H9 (cell line): ENCODE measurements at regions not wholly inside any gene's neighbourhood (a gene's known extent, or its start where the extent isn't known, plus 50 kb on each side); places are given as distances from the start of the nearest gene placed in this dataset.

Experiments used
- DNase-seq: peaks from one replicate; pipeline ENCODE4 v3.0.0-alpha.2; 2017
- H2AFZ ChIP-seq: one replicate; pipeline ENCODE4 v1.6.1; 2013; ENCODE audit warnings: mild to moderate bottlenecking, low read length, control low read depth, moderate library complexity
- H2AK5ac ChIP-seq: 2 replicates; pipeline ENCODE4 v1.6.1; 2013; ENCODE audit warnings: low read length, control low read depth, mixed read lengths; ENCODE audit not compliant: insufficient read length
- H2BK120ac ChIP-seq: one replicate; pipeline ENCODE4 v1.6.1; 2013; ENCODE audit warnings: low read depth, mild to moderate bottlenecking, low read length, control low read depth, inconsistent platforms; ENCODE audit not compliant: poor library complexity, severe bottlenecking
- H2BK12ac ChIP-seq: 2 replicates; pipeline ENCODE4 v1.6.1; 2013; ENCODE audit warnings: low read length, control low read depth, mixed read lengths, low read depth; ENCODE audit not compliant: insufficient read length
- H2BK15ac ChIP-seq: 2 replicates; pipeline ENCODE4 v1.6.1; 2013; ENCODE audit warnings: low read depth, low read length, control low read depth
- H2BK20ac ChIP-seq: one replicate; pipeline ENCODE4 v1.6.1; 2013; ENCODE audit warnings: low read depth, mild to moderate bottlenecking, low read length, control low read depth, inconsistent platforms; ENCODE audit not compliant: poor library complexity, severe bottlenecking
- H2BK5ac ChIP-seq: 2 replicates; pipeline ENCODE4 v1.6.1; 2013; ENCODE audit warnings: low read length, control low read depth, mixed read lengths; ENCODE audit not compliant: insufficient read length
- H3K14ac ChIP-seq: 2 replicates; pipeline ENCODE4 v1.6.1; 2013; ENCODE audit warnings: low read length, control low read depth; ENCODE audit not compliant: insufficient read depth
- H3K18ac ChIP-seq: 2 replicates; pipeline ENCODE4 v1.6.1; 2013; ENCODE audit warnings: low read depth, mild to moderate bottlenecking, mixed read lengths, low read length, control low read depth; ENCODE audit not compliant: insufficient read length
- H3K23ac ChIP-seq: 2 replicates; pipeline ENCODE4 v1.6.1; 2013; ENCODE audit warnings: low read length, control low read depth, mixed read lengths, low read depth; ENCODE audit not compliant: insufficient read length
- H3K23me2 ChIP-seq: 2 replicates; pipeline ENCODE4 v1.6.1; 2013; ENCODE audit warnings: low read depth, mild to moderate bottlenecking, mixed read lengths, low read length, control low read depth; ENCODE audit not compliant: insufficient read length, poor library complexity, severe bottlenecking
- H3K27ac ChIP-seq: 2 replicates; pipeline ENCODE4 v1.5.1; 2013; ENCODE audit warnings: low read length, control low read depth, mixed read lengths, low read depth; ENCODE audit not compliant: insufficient read length
- H3K27me3 ChIP-seq: 2 replicates; pipeline ENCODE4 v1.6.1; 2013; ENCODE audit warnings: low read length, control low read depth, inconsistent platforms; ENCODE audit not compliant: insufficient read depth
- H3K4ac ChIP-seq: 2 replicates; pipeline ENCODE4 v1.6.1; 2013; ENCODE audit warnings: low read depth, mild to moderate bottlenecking, control low read depth, inconsistent platforms, low read length, moderate library complexity
- H3K4me1 ChIP-seq: 2 replicates; pipeline ENCODE4 v1.6.1; 2013; ENCODE audit warnings: low read length, control low read depth, inconsistent platforms; ENCODE audit not compliant: insufficient read depth
- H3K4me2 ChIP-seq: 2 replicates; pipeline ENCODE4 v1.6.1; 2013; ENCODE audit warnings: low read length, control low read depth, mixed read lengths; ENCODE audit not compliant: insufficient read length, insufficient read depth
- H3K56ac ChIP-seq: 2 replicates; pipeline ENCODE4 v1.6.1; 2013; ENCODE audit warnings: low read depth, mild to moderate bottlenecking, mixed read lengths, low read length, control low read depth; ENCODE audit not compliant: insufficient read length
- H3K79me1 ChIP-seq: 2 replicates; pipeline ENCODE4 v1.6.1; 2013; ENCODE audit warnings: low read depth, mild to moderate bottlenecking, moderate library complexity, low read length, control low read depth, inconsistent platforms; ENCODE audit not compliant: insufficient read depth, poor library complexity, severe bottlenecking
- H3K79me2 ChIP-seq: 2 replicates; pipeline ENCODE4 v1.6.1; 2013; ENCODE audit warnings: low read length, control low read depth, inconsistent platforms; ENCODE audit not compliant: insufficient read depth
- H3K9ac ChIP-seq: 2 replicates; pipeline ENCODE4 v1.6.1; 2013; ENCODE audit warnings: low read length, control low read depth, mixed read lengths; ENCODE audit not compliant: insufficient read length; ENCODE audit errors: extremely low read depth
- H3K9me3 ChIP-seq: one replicate; pipeline ENCODE4 v1.6.1; 2013; ENCODE audit warnings: low read depth, low read length, inconsistent platforms; ENCODE audit not compliant: control insufficient read depth
- H3T11ph ChIP-seq: one replicate; pipeline ENCODE4 v1.6.1; 2013; ENCODE audit warnings: mild to moderate bottlenecking, low read length, control low read depth, inconsistent platforms
- H4K20me1 ChIP-seq: one replicate; pipeline ENCODE4 v1.6.1; 2013; ENCODE audit not compliant: control insufficient read depth, insufficient read length, insufficient read depth
- H4K5ac ChIP-seq: 2 replicates; pipeline ENCODE4 v1.6.1; 2013; ENCODE audit warnings: low read depth, mild to moderate bottlenecking, mixed read lengths, low read length, control low read depth; ENCODE audit not compliant: insufficient read length
- H4K8ac ChIP-seq: replicated peaks from 2 replicates; pipeline ENCODE4 v1.6.1; 2013; ENCODE audit warnings: low read length, control low read depth, mixed read lengths, low read depth; ENCODE audit not compliant: insufficient read length
- H4K91ac ChIP-seq: 2 replicates; pipeline ENCODE4 v1.6.1; 2013; ENCODE audit warnings: low read depth, mild to moderate bottlenecking, moderate library complexity, mixed read lengths, low read length, control low read depth; ENCODE audit not compliant: insufficient read length
- H3K27ac Mint-ChIP-seq, 3 experiments: 2 replicates in 2 of 3; 3 replicates in 1 of 3; pipeline ENCODE4 v1.8.0; 2020 to 2021; ENCODE audit warnings: mixed read lengths in 3 of 3, mild to moderate bottlenecking in 1 of 3, moderate library complexity in 1 of 3
- H3K27me3 Mint-ChIP-seq: 2 replicates; pipeline ENCODE4 v1.8.0; 2021; ENCODE audit warnings: low read depth, mild to moderate bottlenecking, moderate library complexity, mixed read lengths
- H3K36me3 Mint-ChIP-seq, 3 experiments: 2 replicates in 2 of 3; 3 replicates in 1 of 3; pipeline ENCODE4 v1.8.0; 2020 to 2021; ENCODE audit warnings: low read depth in 3 of 3, mixed read lengths in 3 of 3; ENCODE audit not compliant: insufficient read depth in 1 of 3
- H3K4me1 Mint-ChIP-seq, 2 experiments: 2 replicates each; pipeline ENCODE4 v1.8.0; 2020; ENCODE audit warnings: mixed read lengths in 2 of 2
- H3K4me3 Mint-ChIP-seq, 2 experiments: 2 replicates in 1 of 2; 3 replicates in 1 of 2; pipeline ENCODE4 v1.8.0; 2020 to 2021; ENCODE audit warnings: mild to moderate bottlenecking in 2 of 2, mixed read lengths in 2 of 2, moderate library complexity in 1 of 2
- H3K9me3 Mint-ChIP-seq, 2 experiments: 2 replicates in 1 of 2; 3 replicates in 1 of 2; pipeline ENCODE4 v1.8.0; 2020; ENCODE audit warnings: mild to moderate bottlenecking in 2 of 2, mixed read lengths in 2 of 2, moderate library complexity in 1 of 2
- WGBS: extraction: QIAGEN DNeasy Blood & Tissue Kit; methylation state at CpG from one replicate; pipeline ENCODE4 v1.1.7; 2013; ENCODE audit warnings: missing lambda C conversion rate, low lambda C conversion rate, mixed read lengths; ENCODE audit not compliant: insufficient read length; ENCODE audit errors: extremely low coverage; 5-methylcytosine and 5-hydroxymethylcytosine counted together
- TF ChIP-seq, protein P1 (sequence below): fragments of 200-600 bp; sonication (generic); conservative IDR thresholded peaks from 3 replicates; pipeline ENCODE4 v1.8.0; 2021; ENCODE audit warnings: antibody characterized with exemption, mild to moderate bottlenecking

DNA sequence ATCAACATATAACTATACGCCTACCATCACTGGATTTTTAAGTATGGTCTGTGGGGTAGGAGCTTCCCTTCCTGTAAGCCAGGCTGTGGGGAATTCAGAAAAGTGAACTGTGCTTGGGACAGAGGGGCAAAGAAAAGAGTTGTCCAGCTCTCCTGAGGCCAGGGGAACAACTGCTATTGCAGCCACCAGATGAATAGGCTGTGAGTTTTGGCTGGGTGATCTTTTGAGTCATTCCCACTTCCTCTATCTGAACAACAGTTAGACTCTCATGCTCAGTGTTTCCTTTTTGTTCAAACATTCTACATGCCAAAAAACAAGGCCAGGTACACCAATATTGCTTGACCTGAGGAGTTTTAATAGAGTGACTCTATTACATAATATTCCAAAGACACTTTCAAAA is 426.2 kb upstream of the DACH1 start:
- Histone ChIP-seq H3K79me2 (no peaks in the 10 kb centered on the region), H3K27ac (no peak overlapping the region), H3K23me2 (no peaks in the 10 kb centered on the region), H3K14ac (no peak overlapping the region), H3K4ac (no peak overlapping the region), H3K79me1 (no peaks in the 10 kb centered on the region), H2BK20ac (no peak overlapping the region), H4K91ac (no peak overlapping the region), H4K5ac (no peak overlapping the region), H3T11ph (no peak overlapping the region), H3K4me1 (peaks cover 6% of the 10 kb centered on the region; the same call in 1 of the 2 replicates), H4K20me1 (no peaks in the 10 kb centered on the region), H2AFZ (no peak overlapping the region), H3K27me3 (no peaks in the 10 kb centered on the region), H3K56ac (no peak overlapping the region), H4K8ac (no peak overlapping the region), H3K18ac (no peak overlapping the region), H2AK5ac (no peak overlapping the region), H2BK120ac (no peak overlapping the region), H3K9ac (no peak overlapping the region), H2BK12ac (no peak overlapping the region), H3K23ac (no peak overlapping the region), H3K4me2 (no peak overlapping the region), H2BK15ac (no peak overlapping the region), H2BK5ac (no peak overlapping the region), H3K9me3 (no peaks in the 10 kb centered on the region)
- no peak for DNase-seq
- no peaks in the 10 kb centered on the region for H3K27me3 Mint-ChIP-seq
- H3K4me3 Mint-ChIP-seq: no peak overlapping the region
- H3K4me1 Mint-ChIP-seq: peaks cover 17 to 20% of the 10 kb centered on the region in 2 experiments
- H3K27ac Mint-ChIP-seq: peak overlapping the region in 1 of 3 experiments; percentile 21; a peak in 1 of 7 replicates
- H3K36me3 Mint-ChIP-seq: peaks cover 0 to 10% (median 4%) of the 10 kb centered on the region in 3 experiments; a peak in 4 of 7 replicates
- TF ChIP-seq, protein P1, sequence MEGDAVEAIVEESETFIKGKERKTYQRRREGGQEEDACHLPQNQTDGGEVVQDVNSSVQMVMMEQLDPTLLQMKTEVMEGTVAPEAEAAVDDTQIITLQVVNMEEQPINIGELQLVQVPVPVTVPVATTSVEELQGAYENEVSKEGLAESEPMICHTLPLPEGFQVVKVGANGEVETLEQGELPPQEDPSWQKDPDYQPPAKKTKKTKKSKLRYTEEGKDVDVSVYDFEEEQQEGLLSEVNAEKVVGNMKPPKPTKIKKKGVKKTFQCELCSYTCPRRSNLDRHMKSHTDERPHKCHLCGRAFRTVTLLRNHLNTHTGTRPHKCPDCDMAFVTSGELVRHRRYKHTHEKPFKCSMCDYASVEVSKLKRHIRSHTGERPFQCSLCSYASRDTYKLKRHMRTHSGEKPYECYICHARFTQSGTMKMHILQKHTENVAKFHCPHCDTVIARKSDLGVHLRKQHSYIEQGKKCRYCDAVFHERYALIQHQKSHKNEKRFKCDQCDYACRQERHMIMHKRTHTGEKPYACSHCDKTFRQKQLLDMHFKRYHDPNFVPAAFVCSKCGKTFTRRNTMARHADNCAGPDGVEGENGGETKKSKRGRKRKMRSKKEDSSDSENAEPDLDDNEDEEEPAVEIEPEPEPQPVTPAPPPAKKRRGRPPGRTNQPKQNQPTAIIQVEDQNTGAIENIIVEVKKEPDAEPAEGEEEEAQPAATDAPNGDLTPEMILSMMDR: no peak
- no CpG with 5 or more reads among the region's 1 CpG for WGBS
- peaks cover 4 to 6% of the 10 kb centered on the region in 2 experiments for H3K9me3 Mint-ChIP-seq
